Left lung (tissue), 4 donors: ENCODE measurements at regions not wholly inside any gene's neighbourhood (a gene's known extent, or its start where the extent isn't known, plus 50 kb on each side); places are given as distances from the start of the nearest gene placed in this dataset.

Experiments used
- ATAC-seq: fragments of 200-7000 bp; cut with Tn5 transposase; one replicate; pipeline ENCODE4 v1.9.1; 2020; ENCODE audit warnings: moderate library complexity
- DNase-seq, 4 donors: peaks; one replicate each; pipeline ENCODE4 v3.0.0-alpha.2; 2013 to 2020
- H3K27ac ChIP-seq, 2 donors: fragments of 200-600 bp; sonication (generic) in 1 of 2; one replicate each; pipeline versions ENCODE4 v1.5.0 to v1.8.0; 2020 to 2021
- H3K27me3 ChIP-seq, 2 donors: fragments of 200-600 bp; sonication (generic) in 1 of 2; one replicate each; pipeline versions ENCODE4 v1.5.0 to v1.8.0; 2020 to 2021
- H3K36me3 ChIP-seq, 2 donors: fragments of 200-600 bp; sonication (generic) in 1 of 2; one replicate each; pipeline versions ENCODE4 v1.5.0 to v1.8.0; 2020 to 2021
- H3K4me1 ChIP-seq, 2 donors: fragments of 200-600 bp; one replicate each; pipeline ENCODE4 v1.8.0; 2021
- H3K4me3 ChIP-seq, 2 donors: fragments of 200-600 bp; sonication (generic) in 1 of 2; one replicate each; pipeline versions ENCODE4 v1.5.0 to v1.8.0; 2020 to 2021; ENCODE audit warnings: mild to moderate bottlenecking in 1 of 2
- H3K9me3 ChIP-seq, 2 donors: fragments of 200-600 bp; sonication (generic) in 1 of 2; one replicate each; pipeline versions ENCODE4 v1.5.0 to v1.8.0; 2020 to 2021
- intact Hi-C, 2 donors: fragments of 100-400 bp; cut with DNase I; formaldehyde crosslinking; loops; one replicate each; pipeline versions ENCODE4 v1.11.2 to v1.14.2; 2022
- TF ChIP-seq, protein P1 (sequence below), 2 donors: fragments of 200-600 bp; sonication (generic) in 1 of 2; IDR thresholded peaks; one replicate each; pipeline versions ENCODE4 v1.5.0 to v1.8.0; 2021; ENCODE audit warnings: antibody characterized with exemption in 2 of 2
- donor health status: DM: no; HTN: yes; CAD: no.
- donor health status: DM: no; HTN: no; CAD: no.

DNA sequence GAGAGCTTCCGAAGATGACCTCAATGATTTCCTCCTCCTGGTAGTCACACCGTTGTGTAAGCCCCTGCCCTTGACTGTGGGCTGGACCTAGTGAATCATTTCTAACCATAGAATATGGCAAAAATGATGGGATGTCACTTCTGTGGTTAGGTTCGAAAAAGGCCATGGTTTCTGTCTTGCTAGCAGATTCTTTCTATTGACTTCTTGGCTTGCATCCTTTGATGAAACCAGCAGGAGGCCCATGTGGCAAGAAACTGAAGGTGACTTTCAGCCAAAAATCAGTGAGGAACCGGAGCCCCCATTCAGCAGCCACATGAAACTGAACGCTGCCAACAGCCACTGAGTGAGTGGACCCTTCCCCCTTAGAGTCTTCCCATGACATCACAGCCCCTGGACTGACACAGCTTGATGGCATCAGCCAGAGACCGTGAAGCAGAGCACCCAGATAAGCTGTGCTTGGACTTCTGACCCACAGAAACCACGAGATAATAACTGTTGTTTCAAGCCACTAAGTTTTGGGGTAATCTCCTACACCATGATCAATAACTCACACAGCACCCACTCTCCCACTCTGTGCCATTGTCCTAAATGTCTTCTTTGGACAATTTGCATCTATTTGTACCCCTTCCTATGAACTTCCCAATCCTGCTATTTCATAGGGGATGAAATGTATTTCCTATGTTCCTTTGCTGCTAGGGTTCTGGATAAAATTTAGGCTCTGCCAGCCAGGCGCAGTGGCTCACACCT is 148.0 kb upstream of the STX18 start:
- no peaks in the 10 kb centered on the region for H3K9me3 ChIP-seq
- intact Hi-C loops, result no loop called here
- H3K27me3 ChIP-seq, result no peaks in the 10 kb centered on the region
- no peak overlapping the region for H3K27ac ChIP-seq
- no peak for ATAC-seq
- H3K36me3 ChIP-seq, result no peaks in the 10 kb centered on the region
- DNase-seq, result no peak
- H3K4me3 ChIP-seq, result no peak overlapping the region
- TF ChIP-seq, protein P1, sequence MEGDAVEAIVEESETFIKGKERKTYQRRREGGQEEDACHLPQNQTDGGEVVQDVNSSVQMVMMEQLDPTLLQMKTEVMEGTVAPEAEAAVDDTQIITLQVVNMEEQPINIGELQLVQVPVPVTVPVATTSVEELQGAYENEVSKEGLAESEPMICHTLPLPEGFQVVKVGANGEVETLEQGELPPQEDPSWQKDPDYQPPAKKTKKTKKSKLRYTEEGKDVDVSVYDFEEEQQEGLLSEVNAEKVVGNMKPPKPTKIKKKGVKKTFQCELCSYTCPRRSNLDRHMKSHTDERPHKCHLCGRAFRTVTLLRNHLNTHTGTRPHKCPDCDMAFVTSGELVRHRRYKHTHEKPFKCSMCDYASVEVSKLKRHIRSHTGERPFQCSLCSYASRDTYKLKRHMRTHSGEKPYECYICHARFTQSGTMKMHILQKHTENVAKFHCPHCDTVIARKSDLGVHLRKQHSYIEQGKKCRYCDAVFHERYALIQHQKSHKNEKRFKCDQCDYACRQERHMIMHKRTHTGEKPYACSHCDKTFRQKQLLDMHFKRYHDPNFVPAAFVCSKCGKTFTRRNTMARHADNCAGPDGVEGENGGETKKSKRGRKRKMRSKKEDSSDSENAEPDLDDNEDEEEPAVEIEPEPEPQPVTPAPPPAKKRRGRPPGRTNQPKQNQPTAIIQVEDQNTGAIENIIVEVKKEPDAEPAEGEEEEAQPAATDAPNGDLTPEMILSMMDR (IDR thresholded peaks at IDR 0.05), result no peak
- no peaks in the 10 kb centered on the region for H3K4me1 ChIP-seq

DNA sequence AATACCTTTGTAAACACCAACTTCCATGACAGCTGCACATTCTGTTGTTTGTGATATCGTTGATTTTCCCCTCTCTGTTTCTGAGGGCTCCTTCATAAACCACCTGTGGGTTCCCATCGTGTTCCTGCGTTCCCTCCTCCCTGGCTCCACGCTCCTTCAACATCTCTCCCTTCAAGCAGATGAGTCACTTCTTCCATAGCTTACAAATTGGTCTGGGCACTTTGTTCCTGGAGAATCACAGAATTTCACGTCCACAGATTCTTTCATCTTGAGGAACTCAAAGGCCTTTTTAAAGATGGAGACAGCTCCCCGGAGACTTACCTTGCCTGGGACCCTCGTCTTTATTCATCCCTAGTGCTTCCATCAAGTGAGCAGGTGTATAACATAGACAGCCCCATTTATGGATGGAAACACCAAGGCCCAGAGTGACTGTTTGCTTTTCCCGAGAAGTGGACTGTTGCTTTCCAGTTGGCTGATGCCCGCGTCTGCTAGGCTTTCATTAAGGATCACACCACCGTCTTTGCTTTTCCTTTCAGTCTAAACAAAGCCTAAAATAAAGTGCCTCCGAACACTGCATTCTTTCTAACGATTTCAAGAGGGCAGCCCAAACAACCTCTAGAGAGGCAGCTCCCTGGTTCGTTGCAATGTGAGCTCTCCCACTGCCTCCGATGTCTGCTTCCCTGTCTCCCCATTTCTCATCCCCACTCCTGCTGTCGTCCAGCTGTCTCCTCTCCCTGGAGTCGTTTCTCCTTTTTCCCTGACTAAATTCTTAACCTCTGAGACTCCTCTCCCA is 146.3 kb upstream of the STX18 start:
- H3K4me3 ChIP-seq, result no peak overlapping the region
- H3K27me3 ChIP-seq, result no peaks in the 10 kb centered on the region
- H3K36me3 ChIP-seq, result no peaks in the 10 kb centered on the region
- no peaks in the 10 kb centered on the region for H3K9me3 ChIP-seq
- DNase-seq, result no peak
- TF ChIP-seq, protein P1 (IDR thresholded peaks at IDR 0.05), result no peak
- H3K4me1 ChIP-seq, result no peaks in the 10 kb centered on the region
- H3K27ac ChIP-seq, result no peak overlapping the region
- intact Hi-C loops, result no loop called here
- ATAC-seq, result no peak

DNA sequence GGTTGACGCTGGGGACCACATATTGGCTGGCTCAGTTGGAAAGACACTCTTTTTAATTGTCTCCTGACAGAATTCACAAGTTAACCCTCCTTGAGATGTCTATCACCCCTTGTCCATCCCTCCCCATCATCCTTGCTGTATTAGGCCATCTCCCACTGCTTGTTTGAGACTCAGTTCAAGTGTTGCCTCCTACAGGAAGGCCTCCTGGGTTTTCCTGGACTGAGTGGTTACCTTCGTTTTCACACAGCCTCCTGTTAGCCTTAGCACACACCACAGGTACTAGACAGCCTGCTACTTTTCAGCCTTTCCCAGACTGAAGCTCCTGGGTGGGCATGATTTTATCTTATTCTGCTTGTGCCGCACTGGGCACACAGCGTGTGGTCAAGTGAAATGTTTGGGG is 145.3 kb upstream of the STX18 start:
- TF ChIP-seq, protein P1 (IDR thresholded peaks at IDR 0.05), result no peak
- ATAC-seq (no peak), DNase-seq (no peak)
- Histone ChIP-seq H3K4me3 (no peak overlapping the region), H3K4me1 (no peaks in the 10 kb centered on the region), H3K27ac (no peak overlapping the region), H3K36me3 (no peaks in the 10 kb centered on the region), H3K27me3 (no peaks in the 10 kb centered on the region), H3K9me3 (no peaks in the 10 kb centered on the region)
- intact Hi-C loops, result no loop called here

DNA sequence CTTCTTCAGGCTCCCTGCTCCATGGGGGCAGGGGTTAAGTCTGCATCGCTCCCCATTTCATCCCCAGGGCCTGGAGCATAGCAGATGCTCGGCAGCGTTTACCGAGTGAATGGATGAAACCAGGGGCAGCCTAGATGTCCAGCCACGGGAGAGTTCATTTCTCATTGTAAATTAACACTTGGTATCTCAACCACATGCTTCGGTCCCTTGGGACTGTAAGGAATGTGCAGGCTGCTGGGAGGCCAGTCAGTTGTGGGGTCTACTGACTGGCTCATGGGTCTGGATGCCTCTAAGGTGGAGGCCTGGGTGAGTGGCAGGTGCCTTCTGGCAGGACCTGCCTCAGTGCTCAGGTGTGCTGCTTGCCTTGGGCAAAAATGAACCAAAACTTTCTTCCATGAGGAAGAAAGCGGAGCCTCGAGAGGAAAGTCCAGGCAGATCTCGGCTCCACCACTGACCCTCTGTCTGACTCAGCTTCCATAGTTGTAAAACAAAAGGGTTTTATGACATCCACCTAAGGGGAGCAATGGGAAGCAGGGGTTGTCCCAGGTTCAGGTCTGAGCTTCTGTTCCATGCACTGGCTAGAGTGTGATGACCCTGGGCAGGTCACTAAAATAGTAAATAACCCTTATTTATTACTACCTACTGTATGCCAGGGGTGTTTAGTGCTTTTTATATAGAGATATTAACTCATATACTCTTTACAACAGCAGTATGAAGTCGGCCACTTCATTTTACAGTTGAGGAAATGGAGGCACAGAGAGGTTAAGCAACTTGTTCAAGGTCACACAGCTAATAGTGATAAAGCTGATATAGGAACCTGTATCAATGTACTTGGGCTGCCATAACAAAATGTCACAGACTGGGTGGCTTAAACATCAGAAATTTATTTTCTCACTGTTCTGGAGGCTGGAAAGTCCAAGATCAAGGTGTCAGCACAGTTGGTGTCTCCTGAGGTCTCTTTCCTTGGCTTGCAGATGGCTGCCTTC is 144.3 kb upstream of the STX18 start:
- ATAC-seq (no peak), DNase-seq (no peak)
- intact Hi-C loops, result no loop called here
- Histone ChIP-seq H3K27me3 (no peaks in the 10 kb centered on the region), H3K9me3 (no peaks in the 10 kb centered on the region), H3K36me3 (no peaks in the 10 kb centered on the region), H3K4me3 (no peak overlapping the region), H3K4me1 (no peaks in the 10 kb centered on the region), H3K27ac (no peak overlapping the region)
- TF ChIP-seq, protein P1 (IDR thresholded peaks at IDR 0.05), result no peak
